ENCODE measurements at regions not wholly inside any gene's neighbourhood (a gene's known extent, or its start where the extent isn't known, plus 50 kb on each side); places are given as distances from the start of the nearest gene placed in this dataset.

DNA sequence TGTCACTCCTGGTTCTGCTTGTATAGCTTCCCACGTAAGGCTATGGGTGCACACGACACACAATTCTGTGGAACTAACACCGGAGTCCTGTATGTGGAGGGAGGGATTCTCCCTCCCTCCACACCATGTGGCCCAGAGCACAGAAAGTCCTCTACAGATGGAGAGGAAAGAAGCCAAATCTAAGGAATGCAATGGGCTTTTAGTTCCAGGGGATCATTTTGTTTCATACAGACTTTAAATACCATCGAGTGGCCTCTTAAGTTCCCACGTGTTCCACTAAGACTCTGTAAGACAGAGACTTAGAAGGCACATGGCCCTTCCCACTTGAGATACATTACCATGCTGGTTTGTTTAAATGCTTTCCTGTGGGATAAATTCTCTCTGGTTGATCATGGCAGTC, 156.0 kb downstream of the TGFB2 start:
- peaks cover 5 to 6% (median 5%) of the 10 kb centered on the region in 3 donors for H3K27me3 Mint-ChIP-seq (ENCODE audit: low read depth in 3 of 3)
- peaks cover 22% of the 10 kb centered on the region for H3K4me1 Mint-ChIP-seq
- peaks cover 17 to 18% of the 10 kb centered on the region in 2 donors for H3K4me1 ChIP-seq (ENCODE audit: control insufficient read depth in 1 of 2, insufficient read depth in 2 of 2, low read length in 2 of 2)
- H3K4me3 ChIP-seq (replicated peaks in 1 of 3; ENCODE audit: low read depth in 2 of 3, low read length in 3 of 3), result no peak overlapping the region
- H3K9me3 ChIP-seq (replicated peaks in 1 of 2; ENCODE audit: control insufficient read depth in 1 of 2, insufficient read depth in 1 of 2, low read length in 2 of 2), result no peaks in the 10 kb centered on the region
- no peak overlapping the region for H3K27ac ChIP-seq (ENCODE audit: low read depth in 1 of 2, low read length in 2 of 2)
- H3K9ac ChIP-seq (ENCODE audit: insufficient read depth, low read length, poor library complexity, severe bottlenecking), result no peak overlapping the region
- H3K4me2 ChIP-seq (replicated peaks; ENCODE audit: extremely low read depth, low read length, poor library complexity, severe bottlenecking), result no peak overlapping the region
- intact Hi-C loops (cut with micrococcal nuclease), result no loop called here
- no peaks in the 10 kb centered on the region for H4K20me1 ChIP-seq (ENCODE audit: insufficient read depth, low read length)
- H3K27me3 ChIP-seq (ENCODE audit: control insufficient read depth in 2 of 2, insufficient read depth in 2 of 2, low read length in 2 of 2), result no peaks in the 10 kb centered on the region
- no peak overlapping the region for H3K4me3 Mint-ChIP-seq
- H3K36me3 ChIP-seq (replicated peaks in 1 of 2; ENCODE audit: control insufficient read depth in 1 of 2, insufficient read depth in 2 of 2, low read length in 2 of 2), result no peaks in the 10 kb centered on the region
- no peak for TF ChIP-seq CTCF (IDR thresholded peaks at IDR 0.05)
- no CpG with 5 or more reads among the region's 5 CpGs for WGBS (ENCODE audit: insufficient coverage)
- no peak overlapping the region for H2AFZ ChIP-seq (ENCODE audit: insufficient read depth, low read depth, low read length, poor library complexity, severe bottlenecking)
- no peaks in the 10 kb centered on the region for H3K36me3 Mint-ChIP-seq
- H3K79me2 ChIP-seq (ENCODE audit: insufficient read depth, low read length), result no peaks in the 10 kb centered on the region
- no peak for DNase-seq
- peaks cover 0 to 4% (median 0%) of the 10 kb centered on the region in 7 donors for H3K9me3 Mint-ChIP-seq
- no peak overlapping the region for H3K27ac Mint-ChIP-seq

- DNase-seq, result no peak
- intact Hi-C loops (cut with micrococcal nuclease), result no loop called here
- Histone ChIP-seq H3K27ac (ENCODE audit: low read depth in 1 of 2, low read length in 2 of 2) (no peak overlapping the region), H3K36me3 (replicated peaks in 1 of 2; ENCODE audit: control insufficient read depth in 1 of 2, insufficient read depth in 2 of 2, low read length in 2 of 2) (no peaks in the 10 kb centered on the region), H3K4me1 (ENCODE audit: control insufficient read depth in 1 of 2, insufficient read depth in 2 of 2, low read length in 2 of 2) (peaks cover 17 to 18% of the 10 kb centered on the region in 2 donors), H3K27me3 (ENCODE audit: control insufficient read depth in 2 of 2, insufficient read depth in 2 of 2, low read length in 2 of 2) (no peaks in the 10 kb centered on the region), H3K79me2 (ENCODE audit: insufficient read depth, low read length) (no peaks in the 10 kb centered on the region), H3K9ac (ENCODE audit: insufficient read depth, low read length, poor library complexity, severe bottlenecking) (no peak overlapping the region), H3K9me3 (replicated peaks in 1 of 2; ENCODE audit: control insufficient read depth in 1 of 2, insufficient read depth in 1 of 2, low read length in 2 of 2) (peaks cover 2 to 4% of the 10 kb centered on the region in 2 donors), H2AFZ (ENCODE audit: insufficient read depth, low read depth, low read length, poor library complexity, severe bottlenecking) (no peak overlapping the region), H4K20me1 (ENCODE audit: insufficient read depth, low read length) (no peaks in the 10 kb centered on the region), H3K4me3 (replicated peaks in 1 of 3; ENCODE audit: low read depth in 2 of 3, low read length in 3 of 3) (no peak overlapping the region), H3K4me2 (replicated peaks; ENCODE audit: extremely low read depth, low read length, poor library complexity, severe bottlenecking) (no peak overlapping the region)
- Mint-ChIP-seq H3K4me3 (no peak overlapping the region), H3K36me3 (no peaks in the 10 kb centered on the region), H3K4me1 (peaks cover 22% of the 10 kb centered on the region), H3K27me3 (ENCODE audit: low read depth in 3 of 3) (peaks cover 3 to 6% (median 5%) of the 10 kb centered on the region in 3 donors), H3K9me3 (peaks cover 5 to 11% (median 8%) of the 10 kb centered on the region in 7 donors), H3K27ac (no peak overlapping the region)
- no peak for TF ChIP-seq CTCF (IDR thresholded peaks at IDR 0.05)
- no CpG with 5 or more reads among the region's 2 CpGs for WGBS (ENCODE audit: insufficient coverage)
Observed at GRCh38 chr1:218502383-218502782, 157.2 kb downstream of the TGFB2 start.
